H7 (cell line): ENCODE measurements at regions not wholly inside any gene's neighbourhood (a gene's known extent, or its start where the extent isn't known, plus 50 kb on each side); places are given as distances from the start of the nearest gene placed in this dataset.

Experiments
- DNase-seq: peaks from one replicate; pipeline ENCODE4 v3.0.0; 2012
- H3K27me3 ChIP-seq: 2 replicates; pipeline ENCODE4 v1.6.0; 2011; ENCODE audit warnings: mild to moderate bottlenecking, low read length; ENCODE audit not compliant: control insufficient read depth, insufficient read depth
- H3K36me3 ChIP-seq: replicated peaks from 2 replicates; pipeline ENCODE4 v1.5.1; 2011; ENCODE audit warnings: low read length; ENCODE audit not compliant: control insufficient read depth, insufficient read depth
- H3K4me3 ChIP-seq: 2 replicates; pipeline ENCODE4 v1.5.1; 2011; ENCODE audit warnings: low read depth, mild to moderate bottlenecking, control low read depth, low read length, moderate library complexity; ENCODE audit not compliant: insufficient read depth

- H3K4me3 ChIP-seq, result no peak overlapping the region
- H3K27me3 ChIP-seq, result no peaks in the 10 kb centered on the region
- H3K36me3 ChIP-seq, result no peaks in the 10 kb centered on the region
- no peak for DNase-seq
Measured at GRCh38 chr7:145696071-145696470, 420.5 kb upstream of the CNTNAP2 start.

DNA sequence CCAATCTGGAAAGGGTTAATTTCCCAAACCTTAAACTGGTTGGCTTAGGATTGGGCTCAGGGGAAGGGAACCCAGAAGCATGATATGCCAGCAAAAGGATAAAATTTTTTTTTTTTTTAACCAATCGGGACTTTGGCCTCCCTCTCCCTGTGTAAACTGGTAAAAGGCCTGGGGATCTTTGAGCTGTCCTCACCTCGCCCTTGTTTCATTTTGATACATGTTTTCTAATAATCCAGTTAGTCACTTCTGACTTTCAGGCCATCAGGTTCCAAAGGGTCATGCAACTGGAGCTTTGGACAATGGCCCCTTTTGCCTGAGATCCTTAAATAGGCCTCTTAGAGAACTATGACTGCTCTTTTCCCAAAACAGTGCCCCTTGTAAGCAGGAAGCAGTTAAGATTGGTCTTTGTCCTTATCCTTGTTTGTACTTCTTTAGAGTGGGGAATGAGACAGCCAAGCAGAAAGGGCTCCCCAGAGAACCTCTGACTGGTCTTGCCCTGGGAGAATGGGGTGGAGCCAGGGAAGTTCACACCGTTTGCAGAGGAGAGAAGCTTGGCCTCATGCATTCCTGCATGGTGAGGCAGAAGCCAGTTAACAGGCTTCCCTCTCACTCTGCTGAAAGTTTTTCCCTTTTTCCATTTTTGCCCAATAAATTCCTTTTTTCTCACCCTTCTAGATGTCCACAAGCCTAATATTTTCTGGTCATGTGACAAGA is 424.2 kb upstream of the CNTNAP2 start:
- Histone ChIP-seq H3K4me3 (no peak overlapping the region), H3K36me3 (no peaks in the 10 kb centered on the region), H3K27me3 (no peaks in the 10 kb centered on the region)
- no peak for DNase-seq

DNA sequence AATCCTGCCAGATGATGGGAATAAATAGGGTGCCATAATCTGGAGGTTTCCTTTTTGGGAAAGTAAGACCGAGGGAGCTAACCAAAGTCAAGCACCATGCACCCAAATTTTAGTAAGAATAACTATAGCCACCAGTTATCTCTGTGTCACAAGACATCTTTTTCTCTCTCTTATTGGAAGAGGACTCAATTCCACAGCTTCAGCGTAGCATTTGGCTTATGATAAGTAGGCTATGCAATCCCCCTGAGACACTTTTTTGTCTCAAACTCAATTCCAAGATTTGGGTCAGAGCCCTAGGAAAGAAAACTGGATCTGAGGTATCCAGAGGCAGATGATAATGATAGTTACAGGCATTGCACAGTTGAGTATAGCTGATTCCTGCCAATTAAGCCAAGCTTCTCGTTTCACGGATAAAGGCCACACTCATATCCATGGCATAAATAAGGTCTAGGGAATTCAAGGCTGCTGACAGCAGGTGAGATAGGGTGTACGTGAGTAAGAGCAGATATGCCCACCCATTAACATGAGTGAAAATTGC is 425.2 kb upstream of the CNTNAP2 start:
- DNase-seq, result no peak
- Histone ChIP-seq H3K27me3 (no peaks in the 10 kb centered on the region), H3K4me3 (no peak overlapping the region), H3K36me3 (no peaks in the 10 kb centered on the region)

GRCh38 chr7:145681646-145682045 is 435.0 kb upstream of the CNTNAP2 start:
- no peak overlapping the region for H3K4me3 ChIP-seq
- DNase-seq, result no peak
- no peaks in the 10 kb centered on the region for H3K36me3 ChIP-seq
- H3K27me3 ChIP-seq, result no peaks in the 10 kb centered on the region

GRCh38 chr7:145681159-145681558 is 435.4 kb upstream of the CNTNAP2 start:
- H3K27me3 ChIP-seq, result no peaks in the 10 kb centered on the region
- DNase-seq, result no peak
- no peaks in the 10 kb centered on the region for H3K36me3 ChIP-seq
- H3K4me3 ChIP-seq, result no peak overlapping the region

GRCh38 chr7:145665499-145666258 is 450.9 kb upstream of the CNTNAP2 start:
- H3K4me3 ChIP-seq, result no peak overlapping the region
- no peak for DNase-seq
- no peaks in the 10 kb centered on the region for H3K36me3 ChIP-seq
- no peaks in the 10 kb centered on the region for H3K27me3 ChIP-seq

DNA sequence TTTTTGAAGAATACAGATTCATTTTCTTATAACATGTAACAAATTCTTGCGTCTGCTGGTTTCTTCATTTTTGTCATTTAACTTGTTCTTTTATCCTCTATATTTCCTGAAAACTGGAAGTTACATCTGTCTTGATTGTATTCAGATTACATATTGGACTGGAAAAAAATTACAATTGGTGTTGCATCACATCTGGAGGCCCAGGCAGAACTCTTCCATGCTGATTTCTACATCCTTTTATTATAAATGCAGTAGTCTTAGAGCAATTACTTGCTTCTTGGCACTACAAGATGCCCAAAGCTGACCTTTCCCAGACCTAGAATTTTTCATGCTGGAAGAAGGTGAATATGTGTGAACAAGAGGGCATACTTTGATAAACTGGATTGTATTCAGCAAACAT is 460.9 kb upstream of the CNTNAP2 start:
- DNase-seq, result no peak
- Histone ChIP-seq H3K27me3 (no peaks in the 10 kb centered on the region), H3K4me3 (no peak overlapping the region), H3K36me3 (no peaks in the 10 kb centered on the region)

GRCh38 chr7:145645135-145645515 is 471.5 kb upstream of the CNTNAP2 start:
- H3K36me3 ChIP-seq, result no peaks in the 10 kb centered on the region

GRCh38 chr7:145644426-145645134 is 472.0 kb upstream of the CNTNAP2 start:
- Histone ChIP-seq H3K4me3 (no peak overlapping the region), H3K27me3 (no peaks in the 10 kb centered on the region), H3K36me3 (no peaks in the 10 kb centered on the region)
- no peak for DNase-seq

More at GRCh38 chr7:145645135-145645515, 471.5 kb upstream of the CNTNAP2 start:
- no peaks in the 10 kb centered on the region for H3K27me3 ChIP-seq
- no peak for DNase-seq
- H3K4me3 ChIP-seq, result no peak overlapping the region

DNA sequence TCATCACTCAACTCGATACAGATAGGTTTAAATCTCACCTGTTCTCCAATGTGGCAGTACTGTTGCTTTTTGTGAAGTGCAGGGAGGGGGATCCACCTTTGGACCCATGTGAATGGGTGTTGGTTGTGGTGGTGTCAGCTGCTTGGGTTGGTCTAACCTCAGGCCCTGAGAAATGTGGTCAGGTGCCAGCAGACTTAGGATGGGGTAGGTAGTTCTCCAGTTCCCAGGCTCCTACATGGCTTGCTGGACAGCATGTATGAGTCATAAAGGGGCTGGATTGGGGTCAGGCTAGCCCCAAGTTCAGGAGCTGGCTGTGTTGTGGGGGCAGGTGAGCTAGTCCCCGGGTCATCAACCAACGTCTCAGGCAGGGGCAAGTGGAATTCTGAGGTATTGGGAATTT is 472.6 kb upstream of the CNTNAP2 start:
- Histone ChIP-seq H3K27me3 (no peaks in the 10 kb centered on the region), H3K4me3 (no peak overlapping the region), H3K36me3 (no peaks in the 10 kb centered on the region)
- no peak for DNase-seq

DNA sequence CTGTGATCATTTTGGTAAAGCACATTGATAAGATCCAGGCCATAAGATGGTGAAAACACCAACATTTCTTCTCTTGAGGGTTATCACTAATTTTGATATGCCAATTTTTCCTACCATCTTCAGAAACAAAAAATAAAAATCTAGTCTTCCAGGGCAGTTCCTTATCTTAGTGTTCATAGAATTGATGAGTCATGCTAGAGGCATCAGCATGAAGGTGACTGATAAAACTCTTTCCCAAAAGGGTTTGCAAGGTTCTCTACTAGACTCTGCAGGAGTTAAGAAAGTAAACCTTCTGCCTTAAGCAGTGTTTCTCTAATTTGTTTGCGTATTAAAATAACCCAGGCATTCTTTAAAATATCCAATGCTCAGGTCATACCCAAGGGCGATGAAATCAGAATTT is 483.1 kb upstream of the CNTNAP2 start:
- Histone ChIP-seq H3K4me3 (no peak overlapping the region), H3K27me3 (no peaks in the 10 kb centered on the region), H3K36me3 (no peaks in the 10 kb centered on the region)
- DNase-seq, result no peak

- Histone ChIP-seq H3K4me3 (no peak overlapping the region), H3K27me3 (no peaks in the 10 kb centered on the region)
- DNase-seq, result no peak
Measured at GRCh38 chr7:145624618-145625017, 492.0 kb upstream of the CNTNAP2 start.

DNA sequence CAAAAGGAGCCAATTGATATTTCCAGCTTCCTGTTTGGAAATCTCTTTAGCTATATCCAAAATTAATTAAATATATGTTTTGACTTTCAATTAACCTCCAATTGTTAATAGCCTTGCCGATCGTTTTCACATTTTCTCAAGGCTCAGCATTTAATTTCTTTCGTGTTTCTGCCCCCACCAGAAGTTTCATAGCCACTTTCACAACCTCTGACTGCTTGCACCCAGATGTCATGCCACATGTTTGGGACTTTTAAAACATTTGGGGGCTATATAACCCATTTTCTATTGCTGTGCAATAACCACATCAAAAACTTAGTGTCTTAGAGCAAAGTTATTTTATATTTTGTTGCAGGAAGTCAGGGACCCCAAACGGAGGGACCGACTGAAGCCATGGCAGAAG is 510.6 kb upstream of the CNTNAP2 start:
- no peaks in the 10 kb centered on the region for H3K27me3 ChIP-seq
- H3K4me3 ChIP-seq, result no peak overlapping the region
- DNase-seq, result no peak
- no peaks in the 10 kb centered on the region for H3K36me3 ChIP-seq

More at GRCh38 chr7:145624618-145625017, 492.0 kb upstream of the CNTNAP2 start:
- no peaks in the 10 kb centered on the region for H3K36me3 ChIP-seq

GRCh38 chr7:145599376-145599775 is 517.2 kb upstream of the CNTNAP2 start:
- H3K27me3 ChIP-seq, result no peaks in the 10 kb centered on the region
- no peak overlapping the region for H3K4me3 ChIP-seq
- H3K36me3 ChIP-seq, result no peaks in the 10 kb centered on the region
- DNase-seq, result no peak

GRCh38 chr7:145584401-145584800 is 532.2 kb upstream of the CNTNAP2 start:
- H3K4me3 ChIP-seq, result no peak overlapping the region
- DNase-seq, result no peak
- H3K27me3 ChIP-seq, result no peaks in the 10 kb centered on the region
- no peaks in the 10 kb centered on the region for H3K36me3 ChIP-seq
